Osteoblast (primary cell): ENCODE measurements at regions not wholly inside any gene's neighbourhood (a gene's known extent, or its start where the extent isn't known, plus 50 kb on each side); places are given as distances from the start of the nearest gene placed in this dataset.

Experiments
- DNase-seq: peaks from one replicate; pipeline ENCODE4 v3.0.0; 2011; ENCODE audit warnings: low spot score, mixed read lengths; ENCODE audit not compliant: insufficient read length; ENCODE audit errors: missing footprints
- H2AFZ ChIP-seq: 2 replicates; pipeline ENCODE4 v1.6.0; 2011; ENCODE audit warnings: mild to moderate bottlenecking, low read length
- H3K27ac ChIP-seq: 2 replicates; pipeline ENCODE4 v1.5.1; 2011; ENCODE audit warnings: mild to moderate bottlenecking, low read depth, low read length, moderate library complexity
- H3K27me3 ChIP-seq: 2 replicates; pipeline ENCODE4 v1.6.0; 2012; ENCODE audit warnings: mild to moderate bottlenecking, control low read depth, inconsistent platforms, low read length, moderate library complexity; ENCODE audit not compliant: insufficient read depth
- H3K36me3 ChIP-seq: 2 replicates; pipeline ENCODE4 v1.5.1; 2011; ENCODE audit warnings: mild to moderate bottlenecking, low read length, control low read depth, moderate library complexity; ENCODE audit not compliant: insufficient read depth
- H3K4me1 ChIP-seq: 2 replicates; pipeline ENCODE4 v1.5.1; 2011; ENCODE audit warnings: mild to moderate bottlenecking, low read length, control low read depth, moderate library complexity; ENCODE audit not compliant: insufficient read depth
- H3K4me2 ChIP-seq: 2 replicates; pipeline ENCODE4 v1.6.0; 2011; ENCODE audit warnings: mild to moderate bottlenecking, low read length; ENCODE audit not compliant: insufficient read depth
- H3K4me3 ChIP-seq: fragments of 200-600 bp; sonication (generic); 3 replicates; pipeline ENCODE4 v1.5.1; 2012; ENCODE audit warnings: mild to moderate bottlenecking, low read length, inconsistent platforms; ENCODE audit not compliant: insufficient read depth
- H3K79me2 ChIP-seq: 2 replicates; pipeline ENCODE4 v1.6.0; 2012; ENCODE audit warnings: mild to moderate bottlenecking, low read length, control low read depth, inconsistent platforms; ENCODE audit not compliant: insufficient read depth
- H3K9me3 ChIP-seq: 2 replicates; pipeline ENCODE4 v1.5.1; 2011; ENCODE audit warnings: low read depth, low read length, control low read depth
- H4K20me1 ChIP-seq: 2 replicates; pipeline ENCODE4 v1.6.0; 2012; ENCODE audit warnings: mild to moderate bottlenecking, low read length, control low read depth; ENCODE audit not compliant: insufficient read depth
- TF ChIP-seq, protein P1 (sequence below): IDR thresholded peaks from 2 replicates; pipeline ENCODE4 v1.5.1; 2011; ENCODE audit warnings: mild to moderate bottlenecking, low read depth, low read length, moderate library complexity; ENCODE audit errors: extremely low read depth

DNA sequence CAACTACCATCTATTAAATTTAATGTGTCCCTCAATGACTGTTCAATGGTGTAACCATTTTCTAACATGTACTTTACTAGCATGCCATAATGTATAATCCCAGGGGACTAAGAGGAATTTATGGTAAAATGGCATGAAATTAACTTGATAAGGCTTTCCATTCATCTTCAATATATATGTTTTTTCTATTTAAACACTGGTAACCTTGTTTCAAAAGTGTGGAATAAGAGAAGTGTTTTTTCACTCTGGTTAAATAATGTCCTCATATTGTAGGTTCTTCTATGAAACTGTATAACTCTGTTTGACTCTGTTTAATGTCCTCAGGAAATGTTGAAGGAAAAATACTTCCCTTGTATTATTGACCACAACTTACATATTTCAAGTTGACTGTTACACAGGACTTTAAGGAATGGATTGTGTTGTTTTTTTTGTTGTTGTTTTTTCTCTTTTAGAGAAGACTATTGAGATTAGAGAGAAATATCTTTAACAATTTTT is 113.8 kb upstream of the ARSJ start:
- TF ChIP-seq, protein P1, sequence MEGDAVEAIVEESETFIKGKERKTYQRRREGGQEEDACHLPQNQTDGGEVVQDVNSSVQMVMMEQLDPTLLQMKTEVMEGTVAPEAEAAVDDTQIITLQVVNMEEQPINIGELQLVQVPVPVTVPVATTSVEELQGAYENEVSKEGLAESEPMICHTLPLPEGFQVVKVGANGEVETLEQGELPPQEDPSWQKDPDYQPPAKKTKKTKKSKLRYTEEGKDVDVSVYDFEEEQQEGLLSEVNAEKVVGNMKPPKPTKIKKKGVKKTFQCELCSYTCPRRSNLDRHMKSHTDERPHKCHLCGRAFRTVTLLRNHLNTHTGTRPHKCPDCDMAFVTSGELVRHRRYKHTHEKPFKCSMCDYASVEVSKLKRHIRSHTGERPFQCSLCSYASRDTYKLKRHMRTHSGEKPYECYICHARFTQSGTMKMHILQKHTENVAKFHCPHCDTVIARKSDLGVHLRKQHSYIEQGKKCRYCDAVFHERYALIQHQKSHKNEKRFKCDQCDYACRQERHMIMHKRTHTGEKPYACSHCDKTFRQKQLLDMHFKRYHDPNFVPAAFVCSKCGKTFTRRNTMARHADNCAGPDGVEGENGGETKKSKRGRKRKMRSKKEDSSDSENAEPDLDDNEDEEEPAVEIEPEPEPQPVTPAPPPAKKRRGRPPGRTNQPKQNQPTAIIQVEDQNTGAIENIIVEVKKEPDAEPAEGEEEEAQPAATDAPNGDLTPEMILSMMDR, result no peak

DNA sequence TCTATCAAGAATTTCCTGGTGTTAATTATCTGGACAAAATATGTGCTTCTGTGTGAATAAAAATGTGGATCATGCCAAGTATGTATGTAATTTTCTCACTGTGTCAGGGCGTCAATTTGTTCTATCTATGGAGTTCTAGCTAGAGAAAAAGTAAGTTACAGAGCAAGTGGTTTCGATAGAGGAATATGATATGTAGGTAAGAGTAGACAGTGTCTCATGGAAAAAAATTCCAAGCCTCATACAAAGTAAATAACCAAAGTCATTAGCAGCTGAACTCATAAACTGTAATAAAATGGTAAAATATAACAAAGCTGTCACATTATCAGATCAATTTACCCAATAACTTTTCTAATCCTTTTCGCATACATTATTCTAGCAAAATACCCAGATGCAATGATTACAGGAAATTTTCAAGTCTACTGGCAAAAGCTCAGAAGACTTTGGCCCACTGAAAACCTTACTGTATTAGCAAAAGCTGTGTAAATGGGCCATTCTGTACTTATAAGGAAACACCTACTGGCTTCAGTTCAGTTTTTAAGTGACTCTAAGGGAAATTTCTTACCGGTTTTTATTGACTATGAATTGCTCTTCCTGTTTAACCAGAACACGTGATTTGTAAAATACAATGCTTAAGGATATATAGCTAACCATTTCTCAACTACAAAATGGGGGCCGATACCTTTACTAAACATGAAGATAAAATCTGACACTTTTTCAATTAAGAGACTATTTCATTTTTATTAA is 121.0 kb upstream of the ARSJ start:
- Histone ChIP-seq H3K4me2 (no peak overlapping the region), H3K79me2 (no peaks in the 10 kb centered on the region), H3K27me3 (no peaks in the 10 kb centered on the region), H3K27ac (no peak overlapping the region), H3K4me3 (no peak overlapping the region), H2AFZ (peak overlapping the region; percentile 15), H3K4me1 (no peaks in the 10 kb centered on the region), H3K36me3 (no peaks in the 10 kb centered on the region), H3K9me3 (no peaks in the 10 kb centered on the region), H4K20me1 (no peaks in the 10 kb centered on the region)
- TF ChIP-seq, protein P1, result no peak
- no peak for DNase-seq

More for the DNA sequence above, 113.8 kb upstream of the ARSJ start:
- no peak overlapping the region for H3K4me2 ChIP-seq
- H3K9me3 ChIP-seq, result no peaks in the 10 kb centered on the region
- H3K4me3 ChIP-seq, result no peak overlapping the region
- no peaks in the 10 kb centered on the region for H3K79me2 ChIP-seq
- H3K27ac ChIP-seq, result no peak overlapping the region
- no peak for DNase-seq
- H3K27me3 ChIP-seq, result no peaks in the 10 kb centered on the region
- no peaks in the 10 kb centered on the region for H4K20me1 ChIP-seq
- no peaks in the 10 kb centered on the region for H3K4me1 ChIP-seq
- H2AFZ ChIP-seq, result no peak overlapping the region
- H3K36me3 ChIP-seq, result no peaks in the 10 kb centered on the region

DNA sequence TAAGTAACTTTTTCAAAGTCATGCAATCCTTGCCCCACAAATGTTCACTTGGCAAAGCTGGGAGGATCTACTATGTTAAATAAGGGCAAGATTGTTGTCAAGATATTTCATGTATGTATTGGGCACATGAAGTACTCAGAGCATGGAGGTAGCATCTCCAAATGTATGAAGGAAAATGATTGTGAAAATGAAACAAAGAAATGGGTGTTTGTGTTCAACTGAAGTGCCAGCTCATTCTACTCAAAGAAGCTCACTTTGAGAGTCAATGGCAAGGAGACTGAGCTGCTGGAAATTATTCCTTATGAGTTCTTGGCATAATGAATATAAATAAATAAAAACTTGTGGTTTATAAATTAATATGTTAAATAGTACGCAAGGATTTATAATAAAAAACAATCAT is 124.5 kb upstream of the ARSJ start:
- Histone ChIP-seq H3K4me1 (no peaks in the 10 kb centered on the region), H2AFZ (peak overlapping the region; percentile 74), H3K79me2 (no peaks in the 10 kb centered on the region), H4K20me1 (no peaks in the 10 kb centered on the region), H3K9me3 (no peaks in the 10 kb centered on the region), H3K4me3 (no peak overlapping the region), H3K27ac (no peak overlapping the region), H3K36me3 (no peaks in the 10 kb centered on the region), H3K4me2 (peak overlapping the region; percentile 42), H3K27me3 (no peaks in the 10 kb centered on the region)
- TF ChIP-seq, protein P1, result no peak
- no peak for DNase-seq

DNA sequence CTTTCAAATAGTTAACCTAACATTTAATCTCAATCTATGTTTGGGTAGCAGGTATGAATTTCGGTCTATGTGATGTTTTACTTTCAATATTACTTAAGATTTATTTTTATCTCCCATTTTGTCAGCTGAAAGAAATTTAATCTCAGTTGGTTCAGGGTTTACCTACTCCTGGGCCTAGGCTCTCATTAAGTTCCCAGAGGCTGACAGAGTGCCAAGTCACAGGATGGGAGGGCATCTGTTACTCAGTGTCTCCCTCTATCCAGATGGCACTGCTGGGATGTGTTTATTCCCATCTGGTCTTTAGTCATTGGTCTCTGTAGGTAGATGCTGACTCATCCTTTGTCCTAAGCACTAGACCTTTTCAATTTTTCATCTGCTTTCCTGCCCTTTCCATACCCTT is 129.4 kb upstream of the ARSJ start:
- Histone ChIP-seq H2AFZ (no peak overlapping the region), H3K27ac (no peak overlapping the region), H3K9me3 (no peaks in the 10 kb centered on the region), H3K4me3 (no peak overlapping the region), H4K20me1 (no peaks in the 10 kb centered on the region), H3K79me2 (no peaks in the 10 kb centered on the region), H3K4me2 (no peak overlapping the region), H3K27me3 (no peaks in the 10 kb centered on the region), H3K4me1 (no peaks in the 10 kb centered on the region), H3K36me3 (no peaks in the 10 kb centered on the region)
- TF ChIP-seq, protein P1, result no peak
- DNase-seq, result peak; percentile 3
